Sigmoid colon (tissue), 6 donors: ENCODE measurements at regions not wholly inside any gene's neighbourhood (a gene's known extent, or its start where the extent isn't known, plus 50 kb on each side); places are given as distances from the start of the nearest gene placed in this dataset.

Source experiments
- DNase-seq: peaks from one replicate; pipeline ENCODE4 v3.0.0-alpha.2; 2019
- H3K27ac ChIP-seq, 4 donors: fragments of 200-600 bp; sonication (generic); one replicate each; pipeline ENCODE4 v1.5.1; 2016 to 2019; ENCODE audit warnings: mild to moderate bottlenecking in 1 of 4
- H3K27me3 ChIP-seq, 3 donors: fragments of 200-600 bp; sonication (generic); one replicate each; pipeline ENCODE4 v1.5.1; 2019; ENCODE audit warnings: mild to moderate bottlenecking in 1 of 3
- H3K36me3 ChIP-seq, 4 donors: fragments of 200-600 bp; sonication (generic); one replicate each; pipeline ENCODE4 v1.5.1; 2016 to 2019
- H3K4me1 ChIP-seq, 4 donors: fragments of 200-600 bp; sonication (generic); one replicate each; pipeline ENCODE4 v1.5.1; 2017 to 2019
- H3K4me3 ChIP-seq, 4 donors: fragments of 200-600 bp; sonication (generic); one replicate each; pipeline ENCODE4 v1.5.1; 2017 to 2019; ENCODE audit warnings: mild to moderate bottlenecking in 2 of 4, moderate library complexity in 1 of 4
- H3K9me3 ChIP-seq, 4 donors: fragments of 200-600 bp in 3 of 4; sonication (generic) in 3 of 4; one replicate each; pipeline versions ENCODE4 v1.5.1 to v1.6.1; 2013 to 2019
- EP300 ChIP-seq, 4 donors: sonication (generic); formaldehyde crosslinking; IDR thresholded peaks; one replicate each; pipeline ENCODE4 v1.6.1; 2017; ENCODE audit warnings: antibody characterized with exemption in 4 of 4
- POLR2A ChIP-seq, 2 donors: fragments of 450-650 bp; IDR thresholded peaks; one replicate each; pipeline ENCODE4 v1.6.1; 2016; ENCODE audit warnings: antibody characterized with exemption in 2 of 2, mild to moderate bottlenecking in 2 of 2, moderate library complexity in 2 of 2
- POLR2AphosphoS5 ChIP-seq, 4 donors: sonication (generic); formaldehyde crosslinking; IDR thresholded peaks; one replicate each; pipeline ENCODE4 v1.6.1; 2017; ENCODE audit warnings: antibody characterized with exemption in 4 of 4
- WGBS, 2 donors: extraction: QIAGEN DNeasy Blood & Tissue Kit; methylation state at CpG; one replicate each; pipeline ENCODE4 v1.1.7; 2013; 5-methylcytosine and 5-hydroxymethylcytosine counted together
- intact Hi-C: fragments of 100-400 bp; cut with DNase I; formaldehyde crosslinking; loops from one replicate; pipeline ENCODE4 v1.15.1; 2023
- TF ChIP-seq, protein P1 (sequence below), 4 experiments: fragments of 450-650 bp in 3 of 4; fragments of 200-600 bp in 1 of 4; IDR thresholded peaks; one replicate each; pipeline ENCODE4 v1.5.1; 2016 to 2019; ENCODE audit warnings: antibody characterized with exemption in 4 of 4, mild to moderate bottlenecking in 3 of 4, moderate library complexity in 2 of 4
- donor health status: healthy with polysubstance abuse.
- donor health status: healthy.

DNA sequence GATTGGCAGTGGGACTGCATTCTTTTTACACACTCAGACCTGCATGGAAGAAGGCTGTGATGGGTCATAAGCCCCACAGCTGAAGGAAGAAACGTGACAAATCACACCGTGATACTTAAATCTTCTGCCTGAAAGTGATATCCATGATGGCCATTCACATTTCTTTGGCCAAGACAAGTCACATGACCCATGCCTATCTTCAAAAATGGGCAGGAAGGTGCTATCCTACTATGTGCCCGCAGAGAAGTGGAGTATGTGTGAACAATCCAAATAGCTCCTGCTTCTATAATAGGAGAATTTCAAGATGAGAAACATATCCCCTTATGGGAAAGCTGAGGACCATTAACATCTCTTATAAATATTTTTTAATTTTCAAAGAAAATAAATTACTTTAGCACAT lies 56.6 kb upstream of the TEAD1 start:
- no peaks in the 10 kb centered on the region for H3K36me3 ChIP-seq
- intact Hi-C loops = no loop called here

DNA sequence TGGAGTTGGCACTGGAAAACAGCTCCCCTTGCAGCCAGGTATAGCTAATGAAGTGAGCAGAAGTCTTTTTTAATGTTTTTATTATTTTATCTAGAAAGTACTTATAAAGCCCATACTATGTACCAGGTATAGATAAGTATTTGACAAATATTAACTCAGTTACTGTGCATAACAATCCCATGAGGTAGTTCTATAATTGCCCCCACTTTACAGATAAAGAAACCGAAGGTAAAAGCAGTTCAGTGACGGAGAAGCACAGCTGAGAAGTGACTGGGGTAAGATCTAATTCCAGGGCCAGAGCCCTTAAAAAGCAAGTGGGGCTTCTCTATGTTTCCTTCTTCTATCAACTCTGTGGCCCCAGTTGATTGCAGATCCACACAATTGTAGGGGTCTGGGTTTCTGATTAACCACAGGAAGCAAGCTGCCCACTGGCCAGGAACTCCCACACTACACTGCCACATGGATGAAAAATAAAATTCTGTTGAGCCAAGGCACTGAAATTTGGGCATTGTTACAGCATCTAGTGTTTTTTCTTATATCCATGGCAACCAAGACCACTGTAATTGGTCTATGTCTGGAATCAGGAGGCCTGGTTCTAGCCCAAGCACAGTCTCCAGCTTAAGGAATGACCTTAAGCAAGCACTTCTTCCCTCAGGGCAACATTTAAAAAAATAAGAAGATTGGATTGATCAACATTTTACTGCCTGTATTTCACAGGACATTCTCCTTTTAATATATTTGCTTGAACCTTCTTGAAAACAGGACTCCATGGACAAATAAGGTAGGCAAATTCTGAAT lies 55.3 kb upstream of the TEAD1 start:
- 78 to 96% methylated on average over 2 of the region's 2 CpGs for WGBS, 2 donors

More for the DNA sequence above, 56.6 kb upstream of the TEAD1 start:
- H3K4me3 ChIP-seq = no peak overlapping the region
- H3K27me3 ChIP-seq = no peaks in the 10 kb centered on the region
- 92% methylated on average over 3 of the region's 3 CpGs for WGBS, 2 donors
- no peaks in the 10 kb centered on the region for H3K9me3 ChIP-seq
- no peaks in the 10 kb centered on the region for H3K4me1 ChIP-seq
- no peak for DNase-seq
- TF ChIP-seq POLR2AphosphoS5 (IDR thresholded peaks at IDR 0.05) (no peak), POLR2A (IDR thresholded peaks at IDR 0.05) (no peak), EP300 (IDR thresholded peaks at IDR 0.05) (no peak)
- TF ChIP-seq, protein P1, sequence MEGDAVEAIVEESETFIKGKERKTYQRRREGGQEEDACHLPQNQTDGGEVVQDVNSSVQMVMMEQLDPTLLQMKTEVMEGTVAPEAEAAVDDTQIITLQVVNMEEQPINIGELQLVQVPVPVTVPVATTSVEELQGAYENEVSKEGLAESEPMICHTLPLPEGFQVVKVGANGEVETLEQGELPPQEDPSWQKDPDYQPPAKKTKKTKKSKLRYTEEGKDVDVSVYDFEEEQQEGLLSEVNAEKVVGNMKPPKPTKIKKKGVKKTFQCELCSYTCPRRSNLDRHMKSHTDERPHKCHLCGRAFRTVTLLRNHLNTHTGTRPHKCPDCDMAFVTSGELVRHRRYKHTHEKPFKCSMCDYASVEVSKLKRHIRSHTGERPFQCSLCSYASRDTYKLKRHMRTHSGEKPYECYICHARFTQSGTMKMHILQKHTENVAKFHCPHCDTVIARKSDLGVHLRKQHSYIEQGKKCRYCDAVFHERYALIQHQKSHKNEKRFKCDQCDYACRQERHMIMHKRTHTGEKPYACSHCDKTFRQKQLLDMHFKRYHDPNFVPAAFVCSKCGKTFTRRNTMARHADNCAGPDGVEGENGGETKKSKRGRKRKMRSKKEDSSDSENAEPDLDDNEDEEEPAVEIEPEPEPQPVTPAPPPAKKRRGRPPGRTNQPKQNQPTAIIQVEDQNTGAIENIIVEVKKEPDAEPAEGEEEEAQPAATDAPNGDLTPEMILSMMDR (IDR thresholded peaks at IDR 0.05) = no peak
- no peak overlapping the region for H3K27ac ChIP-seq

DNA sequence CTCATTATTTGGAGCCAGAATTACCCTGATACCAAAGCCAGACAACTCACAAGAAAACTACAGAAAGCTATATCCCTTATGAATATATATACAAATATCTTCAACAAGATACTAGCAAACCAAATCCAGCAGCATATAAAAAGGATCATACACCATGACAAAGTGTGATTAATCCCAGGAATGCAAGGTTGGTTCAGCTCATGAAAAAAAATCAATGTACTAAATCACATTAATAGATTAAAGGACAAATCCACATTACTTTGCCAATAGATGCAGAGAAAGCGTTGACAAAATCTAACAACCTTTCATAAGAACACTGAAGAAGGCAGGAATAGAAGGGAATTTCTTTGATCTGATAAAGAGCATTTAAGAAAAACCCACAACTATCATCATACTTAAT lies 50.4 kb upstream of the TEAD1 start:
- WGBS, 2 donors = 0 to 47% methylated on average over 1 of the region's 1 CpG
- intact Hi-C loops = no loop called here
- no peak overlapping the region for H3K4me3 ChIP-seq
- no peaks in the 10 kb centered on the region for H3K36me3 ChIP-seq
- H3K27me3 ChIP-seq = no peaks in the 10 kb centered on the region
- peaks cover 0 to 4% (median 0%) of the 10 kb centered on the region in 4 donors for H3K9me3 ChIP-seq
- DNase-seq = no peak
- no peak overlapping the region for H3K27ac ChIP-seq
- peaks cover 0 to 7% (median 0%) of the 10 kb centered on the region in 4 donors for H3K4me1 ChIP-seq
- TF ChIP-seq POLR2AphosphoS5 (IDR thresholded peaks at IDR 0.05) = no peak
- TF ChIP-seq, protein P1 (IDR thresholded peaks at IDR 0.05) = no peak
- TF ChIP-seq EP300 (IDR thresholded peaks at IDR 0.05) = no peak
- TF ChIP-seq POLR2A (IDR thresholded peaks at IDR 0.05) = no peak

More for the DNA sequence above, 55.3 kb upstream of the TEAD1 start:
- Histone ChIP-seq H3K36me3 (no peaks in the 10 kb centered on the region), H3K27ac (no peak overlapping the region), H3K27me3 (no peaks in the 10 kb centered on the region), H3K4me3 (no peak overlapping the region), H3K4me1 (no peaks in the 10 kb centered on the region), H3K9me3 (peaks cover 0 to 3% (median 0%) of the 10 kb centered on the region in 4 donors)
- no peak for DNase-seq
- intact Hi-C loops = no loop called here
- TF ChIP-seq EP300 (IDR thresholded peaks at IDR 0.05) = no peak
- TF ChIP-seq, protein P1 (IDR thresholded peaks at IDR 0.05) = no peak
- no peak for TF ChIP-seq POLR2AphosphoS5 (IDR thresholded peaks at IDR 0.05)
- TF ChIP-seq POLR2A (IDR thresholded peaks at IDR 0.05) = no peak
